Keratinocyte (primary cell): ENCODE measurements at regions not wholly inside any gene's neighbourhood (a gene's known extent, or its start where the extent isn't known, plus 50 kb on each side); places are given as distances from the start of the nearest gene placed in this dataset.

Source experiments
- DNase-seq: peaks from one replicate; pipeline ENCODE4 v3.0.0-alpha.2; 2011; ENCODE audit warnings: low read depth, missing footprints, low spot score
- FAIRE-seq: peaks from 2 replicates; lab custom pipeline; 2011; peaks lifted over from hg19 to GRCh38; lab: Jason Lieb, UNC
- H2AFZ ChIP-seq: 2 replicates; pipeline ENCODE4 v1.6.0; 2012; ENCODE audit warnings: low read length, control low read depth, inconsistent platforms; ENCODE audit not compliant: control insufficient read depth
- H3K27ac ChIP-seq: 2 replicates; pipeline ENCODE4 v1.5.1; 2011; ENCODE audit warnings: low read length; ENCODE audit not compliant: control insufficient read depth, insufficient read depth
- H3K27me3 ChIP-seq: 3 replicates; pipeline ENCODE4 v1.6.0; 2011; ENCODE audit warnings: low read length; ENCODE audit not compliant: control insufficient read depth, insufficient read depth; ENCODE audit errors: extremely low read depth
- H3K36me3 ChIP-seq, 2 experiments: 2 replicates in 1 of 2; 3 replicates in 1 of 2; pipeline ENCODE4 v1.5.1; 2011; ENCODE audit warnings: low read length in 2 of 2, mild to moderate bottlenecking in 1 of 2; ENCODE audit not compliant: control insufficient read depth in 2 of 2, insufficient read depth in 2 of 2; ENCODE audit errors: extremely low read depth in 1 of 2
- H3K4me1 ChIP-seq: 3 replicates; pipeline ENCODE4 v1.5.1; 2011; ENCODE audit warnings: low read length; ENCODE audit not compliant: control insufficient read depth, insufficient read depth; ENCODE audit errors: extremely low read depth
- H3K4me2 ChIP-seq: 3 replicates; pipeline ENCODE4 v1.6.0; 2011; ENCODE audit warnings: low read depth, low read length; ENCODE audit not compliant: control insufficient read depth, insufficient read depth; ENCODE audit errors: extremely low read depth
- H3K4me3 ChIP-seq, 3 experiments: fragments of 200-600 bp in 1 of 3; sonication (generic) in 1 of 3; 2 replicates in 2 of 3; 3 replicates in 1 of 3; pipeline ENCODE4 v1.5.1; 2011 to 2016; ENCODE audit warnings: low read length in 3 of 3, mild to moderate bottlenecking in 3 of 3, control low read depth in 2 of 3, inconsistent platforms in 1 of 3, low read depth in 1 of 3, mixed read lengths in 1 of 3, mixed run types in 1 of 3, moderate library complexity in 1 of 3; ENCODE audit not compliant: control insufficient read depth in 2 of 3, insufficient read depth in 2 of 3; ENCODE audit errors: extremely low read depth in 1 of 3
- H3K79me2 ChIP-seq: 2 replicates; pipeline ENCODE4 v1.6.0; 2012; ENCODE audit warnings: low read length; ENCODE audit not compliant: control insufficient read depth, insufficient read depth
- H3K9ac ChIP-seq: 3 replicates; pipeline ENCODE4 v1.6.0; 2011; ENCODE audit warnings: low read length; ENCODE audit not compliant: control insufficient read depth, insufficient read depth; ENCODE audit errors: extremely low read depth
- H3K9me1 ChIP-seq: 3 replicates; pipeline ENCODE4 v1.6.0; 2011; ENCODE audit warnings: low read length; ENCODE audit not compliant: control insufficient read depth, insufficient read depth; ENCODE audit errors: extremely low read depth
- H3K9me3 ChIP-seq: 2 replicates; pipeline ENCODE4 v1.5.1; 2012; ENCODE audit warnings: low read depth, low read length; ENCODE audit not compliant: control insufficient read depth
- H4K20me1 ChIP-seq: 3 replicates; pipeline ENCODE4 v1.6.0; 2011; ENCODE audit warnings: low read length; ENCODE audit not compliant: control insufficient read depth, insufficient read depth; ENCODE audit errors: extremely low read depth
- CTCF ChIP-seq, 3 experiments: IDR thresholded peaks in 1 of 3; conservative IDR thresholded peaks in 1 of 3; optimal IDR thresholded peaks in 1 of 3; 2 replicates in 2 of 3; 3 replicates in 1 of 3; pipeline versions ENCODE3 to v1.5.1; 2011; ENCODE audit warnings: low read length in 3 of 3, mild to moderate bottlenecking in 3 of 3, moderate library complexity in 2 of 3, control low read depth in 1 of 3, inconsistent platforms in 1 of 3; ENCODE audit not compliant: insufficient read depth in 2 of 3; ENCODE audit errors: extremely low read depth in 1 of 3
- EZH2 ChIP-seq: IDR thresholded peaks from one replicate; pipeline ENCODE4 v1.6.1; 2012; ENCODE audit warnings: inconsistent platforms, mild to moderate bottlenecking, low read length, moderate library complexity
- dilution Hi-C: fragments of 300-500 bp; cut with MboI; formaldehyde crosslinking; loops from one replicate; pipeline ENCODE4 v1.7.0; 2020; ENCODE audit warnings: low sequenced_read_pairs; ENCODE audit not compliant: extremely low pct_ligation_motif_present

GRCh38 chr20:3312940-3313682, 74.1 kb upstream of the SLC4A11 start:
- Histone ChIP-seq H3K9ac (no peak overlapping the region), H2AFZ (no peak overlapping the region), H3K36me3 (peaks cover 12 to 23% of the 10 kb centered on the region in 2 experiments), H4K20me1 (no peaks in the 10 kb centered on the region), H3K27ac (peak overlapping the region; percentile 23), H3K79me2 (no peaks in the 10 kb centered on the region), H3K9me3 (no peaks in the 10 kb centered on the region), H3K4me1 (peaks cover 39% of the 10 kb centered on the region), H3K9me1 (no peaks in the 10 kb centered on the region), H3K4me2 (no peak overlapping the region), H3K4me3 (no peak overlapping the region), H3K27me3 (no peaks in the 10 kb centered on the region)
- DNase-seq (no peak), FAIRE-seq (peak; percentile 55)
- TF ChIP-seq CTCF (optimal IDR thresholded peaks at IDR 0.05 in 1 of 3, IDR thresholded peaks at IDR 0.05 in 1 of 3, conservative IDR thresholded peaks at IDR 0.05 in 1 of 3; ENCODE audit: extremely low read depth in 1 of 3, insufficient read depth in 2 of 3, low read length in 3 of 3) (no peak), EZH2 (no peak)
- dilution Hi-C loops: no loop called here

- FAIRE-seq (no peak), DNase-seq (no peak)
- no peak overlapping the region for H3K4me2 ChIP-seq
- H3K9me3 ChIP-seq: no peaks in the 10 kb centered on the region
- no peak overlapping the region for H3K9ac ChIP-seq
- dilution Hi-C loops: no loop called here
- H3K9me1 ChIP-seq: no peaks in the 10 kb centered on the region
- H3K27ac ChIP-seq: no peak overlapping the region
- peaks cover 20 to 33% of the 10 kb centered on the region in 2 experiments for H3K36me3 ChIP-seq
- no peak overlapping the region for H3K4me3 ChIP-seq
- H3K79me2 ChIP-seq: no peaks in the 10 kb centered on the region
- no peaks in the 10 kb centered on the region for H4K20me1 ChIP-seq
- no peaks in the 10 kb centered on the region for H3K27me3 ChIP-seq
- peaks cover 36% of the 10 kb centered on the region for H3K4me1 ChIP-seq
- no peak for TF ChIP-seq EZH2
- TF ChIP-seq CTCF (optimal IDR thresholded peaks at IDR 0.05 in 1 of 3, IDR thresholded peaks at IDR 0.05 in 1 of 3, conservative IDR thresholded peaks at IDR 0.05 in 1 of 3; ENCODE audit: extremely low read depth in 1 of 3, insufficient read depth in 2 of 3, low read length in 3 of 3): no peak
- no peak overlapping the region for H2AFZ ChIP-seq
These were observed 72.6 kb upstream of the SLC4A11 start for GRCh38 chr20:3311623-3312022.
